ENCODE measurements at regions not wholly inside any gene's neighbourhood (a gene's known extent, or its start where the extent isn't known, plus 50 kb on each side); places are given as distances from the start of the nearest gene placed in this dataset.

DNA sequence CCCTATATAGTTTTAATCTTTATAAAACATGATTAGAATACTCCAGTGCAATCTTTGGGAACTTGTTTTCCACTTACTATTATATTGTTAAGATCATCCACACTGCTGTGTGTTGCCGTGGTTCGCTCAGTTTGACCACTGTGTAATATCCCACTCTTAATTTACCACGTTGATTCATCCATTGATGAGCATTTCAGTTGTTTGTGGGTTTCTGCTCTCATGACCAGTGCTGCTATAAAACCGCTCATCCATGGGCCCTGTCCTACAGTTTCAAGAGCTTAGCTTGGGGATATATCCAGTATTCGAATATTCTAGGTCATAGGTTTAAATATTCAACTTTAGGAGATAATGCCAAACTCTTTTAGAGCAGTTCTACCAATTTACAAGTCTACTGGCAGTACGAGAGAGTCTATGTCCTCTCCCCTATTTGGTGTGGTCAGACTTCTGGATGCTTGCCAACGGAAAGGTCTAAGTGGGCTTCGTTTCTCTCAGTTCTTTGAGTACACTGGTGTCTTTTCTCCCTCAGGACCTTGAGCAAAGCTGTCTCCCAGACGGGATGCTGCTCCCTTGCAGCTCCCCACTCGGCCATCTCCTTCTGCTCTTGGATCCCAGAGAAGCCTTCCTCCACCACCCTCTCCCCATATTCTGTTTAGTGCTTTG lies 94.9 kb upstream of the ALX4 start:
- TF ChIP-seq EZH2 (IDR thresholded peaks at IDR 0.05; ENCODE audit: low read depth) = no peak
- TF ChIP-seq, protein P1, sequence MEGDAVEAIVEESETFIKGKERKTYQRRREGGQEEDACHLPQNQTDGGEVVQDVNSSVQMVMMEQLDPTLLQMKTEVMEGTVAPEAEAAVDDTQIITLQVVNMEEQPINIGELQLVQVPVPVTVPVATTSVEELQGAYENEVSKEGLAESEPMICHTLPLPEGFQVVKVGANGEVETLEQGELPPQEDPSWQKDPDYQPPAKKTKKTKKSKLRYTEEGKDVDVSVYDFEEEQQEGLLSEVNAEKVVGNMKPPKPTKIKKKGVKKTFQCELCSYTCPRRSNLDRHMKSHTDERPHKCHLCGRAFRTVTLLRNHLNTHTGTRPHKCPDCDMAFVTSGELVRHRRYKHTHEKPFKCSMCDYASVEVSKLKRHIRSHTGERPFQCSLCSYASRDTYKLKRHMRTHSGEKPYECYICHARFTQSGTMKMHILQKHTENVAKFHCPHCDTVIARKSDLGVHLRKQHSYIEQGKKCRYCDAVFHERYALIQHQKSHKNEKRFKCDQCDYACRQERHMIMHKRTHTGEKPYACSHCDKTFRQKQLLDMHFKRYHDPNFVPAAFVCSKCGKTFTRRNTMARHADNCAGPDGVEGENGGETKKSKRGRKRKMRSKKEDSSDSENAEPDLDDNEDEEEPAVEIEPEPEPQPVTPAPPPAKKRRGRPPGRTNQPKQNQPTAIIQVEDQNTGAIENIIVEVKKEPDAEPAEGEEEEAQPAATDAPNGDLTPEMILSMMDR (conservative IDR thresholded peaks at IDR 0.05) = no peak
